HG02938 (cell line): ENCODE measurements at regions not wholly inside any gene's neighbourhood (a gene's known extent, or its start where the extent isn't known, plus 50 kb on each side); places are given as distances from the start of the nearest gene placed in this dataset.
"Not testable (repeated sequence)": the region's sequence is repeated elsewhere in the genome, so short reads cannot be mapped to it uniquely, and the experiment has no call there.

ENCODE experiments used
- ATAC-seq: cut with Tn5 transposase; IDR thresholded peaks from one replicate; pipeline ENCODE4 v1.9.1; 2021; ENCODE audit warnings: mild to moderate bottlenecking, moderate library complexity; ENCODE audit not compliant: unreplicated experiment

- no peak for ATAC-seq
These were observed 442.5 kb downstream of the SPATA31D1 start for GRCh38 chr9:82431121-82431520.

DNA sequence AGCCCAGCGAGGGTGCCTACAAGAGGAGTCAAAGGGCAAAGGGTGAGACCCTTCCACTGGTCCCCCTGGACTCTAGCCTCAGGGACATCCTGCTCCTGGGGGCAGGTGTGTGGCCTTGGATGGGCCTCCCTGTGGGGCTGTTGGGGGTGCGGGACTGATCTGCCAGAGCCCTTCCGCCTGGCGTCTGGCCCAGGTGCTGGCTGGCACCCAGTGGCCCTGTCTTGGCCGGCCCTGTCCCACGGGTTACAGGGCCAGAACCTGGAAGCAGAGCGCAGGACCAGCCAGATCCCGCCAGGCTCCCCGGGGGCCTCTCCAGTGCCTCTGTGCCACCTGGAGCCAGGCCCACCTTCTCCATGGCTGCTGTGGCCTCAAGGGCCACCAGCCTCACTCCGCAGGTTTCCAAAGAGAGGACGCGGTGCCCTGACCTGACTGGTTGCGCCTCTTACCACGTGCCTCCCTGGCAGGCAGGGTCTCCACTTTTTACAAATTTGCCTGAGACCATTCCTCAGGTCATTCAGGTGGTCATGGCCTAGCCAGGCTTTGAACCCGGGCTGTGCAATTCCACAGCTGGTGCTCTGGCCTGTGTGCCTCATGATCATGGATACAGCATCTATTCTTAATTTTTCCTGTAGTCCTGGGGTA, 444.8 kb downstream of the SPATA31D1 start:
- not testable (repeated sequence) for ATAC-seq

GRCh38 chr9:82436475-82436874, 447.9 kb downstream of the SPATA31D1 start:
- no peak for ATAC-seq

DNA sequence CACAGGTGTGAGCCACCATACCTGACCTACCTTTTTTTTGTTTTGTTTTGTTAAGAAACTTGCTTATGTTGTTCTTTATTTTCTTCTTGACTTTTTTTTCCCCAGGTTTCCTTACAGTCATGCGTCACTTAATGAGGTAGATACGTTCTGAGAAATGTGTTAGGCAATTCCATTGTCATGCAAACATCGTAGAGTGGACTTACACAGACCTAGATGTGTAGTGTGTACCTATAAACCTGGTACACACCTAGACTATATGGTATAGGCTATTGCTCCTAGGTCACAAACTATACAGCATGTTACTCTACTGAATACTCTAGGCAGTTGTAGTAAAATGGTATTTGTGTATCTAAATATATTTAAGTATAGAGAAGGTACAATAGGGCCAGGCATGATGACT, 448.6 kb downstream of the SPATA31D1 start:
- ATAC-seq, result not testable (repeated sequence)

GRCh38 chr9:82438581-82438980, 450.0 kb downstream of the SPATA31D1 start:
- no peak for ATAC-seq

GRCh38 chr9:82443312-82443711, 454.7 kb downstream of the SPATA31D1 start:
- ATAC-seq, result no peak

- no peak for ATAC-seq
These were observed 457.0 kb downstream of the SPATA31D1 start for GRCh38 chr9:82445556-82445955.

- ATAC-seq, result no peak
These were observed 458.8 kb downstream of the SPATA31D1 start for GRCh38 chr9:82447343-82447742.

GRCh38 chr9:82449986-82450385, 461.4 kb downstream of the SPATA31D1 start:
- no peak for ATAC-seq

- ATAC-seq, result no peak
These were observed 466.1 kb downstream of the SPATA31D1 start for GRCh38 chr9:82454509-82455190.

- no peak for ATAC-seq
These were observed 468.1 kb downstream of the SPATA31D1 start for GRCh38 chr9:82456642-82457041.

- no peak for ATAC-seq
These were observed 468.7 kb downstream of the SPATA31D1 start for GRCh38 chr9:82457298-82457697.

- no peak for ATAC-seq
These were observed 469.3 kb downstream of the SPATA31D1 start for GRCh38 chr9:82457891-82458290.

DNA sequence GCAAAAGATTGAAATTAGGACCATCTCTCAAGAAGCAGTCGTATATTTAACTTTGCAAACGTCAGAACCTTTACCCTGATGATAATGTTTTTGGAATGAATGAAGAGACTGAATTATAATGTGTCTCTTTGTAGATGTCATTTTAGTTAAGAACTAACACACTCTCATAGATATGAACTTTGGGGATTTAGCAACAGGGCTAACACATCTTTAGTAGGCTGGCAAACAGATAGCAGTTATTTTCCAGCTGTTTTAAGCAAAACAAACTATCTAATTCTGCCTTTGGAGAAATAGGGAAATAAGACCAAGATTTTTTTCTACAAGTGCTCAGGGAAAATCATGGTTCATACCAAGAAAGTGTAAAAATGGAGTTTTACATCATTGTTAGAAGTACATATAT, 469.7 kb downstream of the SPATA31D1 start:
- no peak for ATAC-seq

DNA sequence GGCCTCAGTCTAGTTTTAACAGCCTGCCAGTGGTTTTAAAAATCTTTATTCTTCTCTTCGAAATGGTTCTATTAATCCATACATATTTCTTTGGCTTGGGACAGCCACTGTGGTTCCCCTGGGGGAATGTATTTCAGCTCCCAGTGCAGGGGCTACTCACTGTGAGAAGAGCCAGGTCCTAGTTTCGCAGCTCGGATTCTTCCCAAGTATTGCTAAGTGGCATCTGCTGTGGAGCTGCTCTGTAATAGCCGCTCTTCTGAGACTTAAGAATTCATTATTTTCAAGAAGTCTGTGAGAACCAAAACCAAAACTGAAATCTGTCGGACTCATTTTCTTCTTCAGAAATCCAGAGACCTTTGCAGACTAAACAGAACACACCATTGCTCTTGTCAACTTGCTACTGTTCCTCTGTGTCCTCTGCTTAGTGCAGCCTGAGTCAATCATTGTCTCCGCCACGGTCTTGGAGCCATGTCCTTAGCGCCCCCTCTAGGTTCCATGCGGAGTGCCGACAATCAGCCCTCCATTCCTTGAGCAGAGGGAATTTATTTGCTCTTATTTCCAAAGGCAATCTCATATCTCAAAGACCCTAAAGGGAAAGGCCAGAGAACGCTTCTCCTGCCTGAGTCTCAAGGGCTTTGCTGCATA, 478.2 kb downstream of the SPATA31D1 start:
- ATAC-seq, result no peak

- no peak for ATAC-seq
These were observed 478.9 kb downstream of the SPATA31D1 start for GRCh38 chr9:82467436-82467835.

DNA sequence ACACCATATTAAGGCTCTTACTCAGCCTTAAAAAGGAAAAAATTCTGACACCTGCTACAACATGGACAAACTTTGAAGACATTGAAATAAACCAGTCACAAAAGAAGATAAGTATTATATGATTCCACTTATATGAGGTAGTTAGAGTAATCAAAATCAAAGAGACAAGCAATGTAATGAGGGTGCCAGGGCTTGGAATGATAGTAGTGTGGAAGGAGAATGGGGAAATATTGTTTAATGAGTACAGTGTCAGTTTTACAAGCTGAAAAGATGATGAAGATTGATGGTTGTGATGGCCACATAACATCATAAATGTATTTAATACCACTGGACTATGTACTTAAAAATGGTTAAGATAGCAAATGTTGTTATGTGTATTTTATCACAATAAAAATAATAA, 485.7 kb downstream of the SPATA31D1 start:
- ATAC-seq, result no peak

DNA sequence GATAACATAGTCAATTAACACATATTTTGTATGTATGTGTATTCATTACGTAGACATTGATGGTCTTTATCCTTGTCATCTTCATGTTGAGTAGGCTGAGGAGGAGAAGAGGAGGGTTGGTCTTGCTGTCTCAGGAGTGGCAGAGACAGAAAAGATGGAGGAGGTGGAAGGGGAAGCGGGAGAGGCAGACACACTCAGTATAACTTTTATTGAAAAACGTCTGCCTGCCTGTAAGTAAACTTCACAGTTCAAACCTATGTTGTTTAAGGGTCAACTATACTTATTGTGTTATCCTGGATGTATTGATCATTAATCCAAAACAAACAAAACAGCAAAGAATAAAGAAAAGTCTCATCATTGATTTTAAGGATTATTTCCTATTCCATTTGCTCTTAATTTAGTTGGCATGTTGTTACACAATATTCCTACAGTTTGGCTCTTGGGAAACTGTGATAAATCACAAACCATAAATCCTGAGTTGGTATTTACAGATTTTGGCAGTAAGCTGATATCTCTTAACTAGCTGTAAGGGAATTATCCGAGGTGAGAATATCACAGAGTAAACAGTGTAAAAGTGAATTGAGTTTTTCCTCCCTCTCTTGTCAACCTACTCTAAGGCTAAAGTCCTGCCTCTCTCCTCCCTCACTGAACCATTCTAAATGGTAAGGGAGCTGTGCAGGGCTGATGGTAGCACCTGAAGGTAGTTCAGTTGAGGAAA, 487.2 kb downstream of the SPATA31D1 start:
- no peak for ATAC-seq

DNA sequence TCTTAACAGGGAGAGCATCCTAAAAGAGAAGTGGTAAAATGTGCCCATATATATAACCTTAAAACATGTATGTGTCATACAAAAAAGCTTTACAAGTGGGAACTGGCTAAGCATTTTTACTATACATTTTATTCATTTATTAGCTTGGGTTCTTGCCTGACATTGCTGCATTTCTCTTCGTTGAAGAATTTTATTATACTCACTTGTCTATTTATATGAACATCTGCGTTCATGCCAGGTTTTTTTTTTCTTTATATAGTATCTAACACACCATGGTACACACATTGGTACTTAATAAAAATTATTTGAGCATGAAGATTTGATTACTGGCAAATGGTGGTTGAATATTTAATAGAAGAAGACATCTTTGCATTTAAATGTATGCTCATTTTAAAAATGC, 492.3 kb downstream of the SPATA31D1 start:
- ATAC-seq, result no peak

GRCh38 chr9:82487935-82488312, 499.4 kb downstream of the SPATA31D1 start:
- no peak for ATAC-seq

- ATAC-seq, result no peak
These were observed 500.0 kb downstream of the SPATA31D1 start for GRCh38 chr9:82488313-82489200.
